ENCODE measurements at regions not wholly inside any gene's neighbourhood (a gene's known extent, or its start where the extent isn't known, plus 50 kb on each side); places are given as distances from the start of the nearest gene placed in this dataset.
A peak's percentile ranks its signal among the peaks of the same experiment; 100 is the strongest.

DNA sequence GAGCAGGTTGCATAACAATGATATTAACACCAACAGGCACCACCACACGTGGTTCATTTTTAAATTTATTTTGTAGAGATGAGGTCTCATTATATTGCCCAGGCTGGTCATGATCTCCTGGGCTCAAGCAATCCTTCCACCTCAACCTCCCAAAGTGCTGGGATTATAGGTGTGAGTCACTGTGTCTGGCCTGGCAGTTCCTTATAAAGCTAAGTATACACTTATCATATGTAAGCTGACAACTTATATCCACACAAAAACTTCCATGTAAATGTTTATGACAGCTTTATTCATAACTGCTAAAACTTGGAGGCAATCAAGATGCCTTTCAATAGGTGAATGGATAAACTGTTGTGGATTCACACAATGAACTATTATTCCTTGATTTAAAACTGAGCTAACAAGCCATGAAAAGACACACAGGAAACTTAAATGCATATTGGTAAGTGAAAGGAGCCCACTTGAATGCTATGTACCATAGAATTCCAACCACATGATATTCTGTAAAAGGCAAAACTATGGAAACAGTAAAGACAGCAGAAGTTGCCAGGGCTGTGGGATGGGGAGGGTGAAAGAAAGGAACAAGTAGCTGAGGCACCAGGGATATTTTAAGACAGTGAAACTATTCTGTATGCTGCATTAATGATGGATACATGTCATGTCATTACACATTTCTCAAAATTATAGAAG is 156.5 kb upstream of the KCNJ18 start:
- H3K4me1 Mint-ChIP-seq: peaks cover 10 to 16% (median 12%) of the 10 kb centered on the region in 3 donors
- Histone ChIP-seq H3K36me3 (ENCODE audit: insufficient read depth, low read length) (no peaks in the 10 kb centered on the region), H3K27me3 (ENCODE audit: insufficient read depth, low read length, poor library complexity, severe bottlenecking) (no peaks in the 10 kb centered on the region), H3K27ac (ENCODE audit: low read depth, low read length) (no peak overlapping the region), H3K9me3 (ENCODE audit: low read length) (no peaks in the 10 kb centered on the region), H3K4me3 (ENCODE audit: low read length) (no peak overlapping the region), H3K4me1 (ENCODE audit: insufficient read depth, low read length) (peaks cover 12% of the 10 kb centered on the region)
- H3K9me3 Mint-ChIP-seq: peaks cover 3 to 21% (median 10%) of the 10 kb centered on the region in 5 donors
- POLR2A ChIA-PET: no interaction called here
- no peak overlapping the region for H3K4me3 Mint-ChIP-seq
- H3K36me3 Mint-ChIP-seq: peaks cover 11 to 20% (median 16%) of the 10 kb centered on the region in 3 donors
- no peak for DNase-seq
- no peak overlapping the region for H3K27ac Mint-ChIP-seq
- H3K27me3 Mint-ChIP-seq: no peaks in the 10 kb centered on the region
- CTCF ChIA-PET: interaction anchor here (1.0 to 1.3 kb wide), 2 partner anchors 10 to 14 kb away, joined by 4 read pairs; no protein-coding TSS in a partner anchor

- ChIA-PET CTCF (no interaction called here), POLR2A (no interaction called here)
- Histone ChIP-seq H3K27ac (ENCODE audit: low read depth, low read length) (no peak overlapping the region), H3K9me3 (ENCODE audit: low read length) (no peaks in the 10 kb centered on the region), H3K4me3 (ENCODE audit: low read length) (no peak overlapping the region), H3K27me3 (ENCODE audit: insufficient read depth, low read length, poor library complexity, severe bottlenecking) (no peaks in the 10 kb centered on the region), H3K4me1 (ENCODE audit: insufficient read depth, low read length) (peaks cover 12% of the 10 kb centered on the region), H3K36me3 (ENCODE audit: insufficient read depth, low read length) (no peaks in the 10 kb centered on the region)
- Mint-ChIP-seq H3K36me3 (peaks cover 9 to 22% (median 16%) of the 10 kb centered on the region in 3 donors), H3K27ac (no peak overlapping the region), H3K4me3 (no peak overlapping the region), H3K4me1 (peaks cover 10 to 13% (median 12%) of the 10 kb centered on the region in 3 donors), H3K27me3 (no peaks in the 10 kb centered on the region), H3K9me3 (peaks cover 3 to 21% (median 10%) of the 10 kb centered on the region in 5 donors)
- no peak for DNase-seq
These were observed 155.0 kb upstream of the KCNJ18 start for GRCh38 chr17:21537302-21537701.

DNA sequence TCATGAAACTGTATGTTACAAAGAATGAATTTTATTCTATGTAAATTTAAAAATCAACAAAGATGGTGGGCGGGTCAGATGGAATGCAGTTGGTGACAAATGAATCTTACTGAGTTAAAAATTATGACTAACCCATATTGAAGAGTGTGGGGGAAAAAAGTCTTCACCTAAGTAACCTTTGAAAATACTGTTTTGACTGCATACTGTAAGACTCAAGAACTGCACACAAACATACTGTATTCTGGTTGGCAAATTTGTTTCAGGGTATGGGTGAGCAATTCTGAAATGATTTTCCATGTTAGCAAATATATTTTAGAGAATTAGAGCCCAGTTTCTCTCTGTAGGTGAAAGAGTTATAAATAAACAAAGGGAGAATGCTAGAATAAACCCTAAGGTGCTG is 153.7 kb upstream of the KCNJ18 start:
- Mint-ChIP-seq H3K4me1 (peaks cover 0 to 4% (median 0%) of the 10 kb centered on the region in 3 donors), H3K4me3 (no peak overlapping the region), H3K36me3 (peaks cover 11 to 22% (median 16%) of the 10 kb centered on the region in 3 donors), H3K27ac (peak overlapping the region in 1 of 8 donors; percentile 22), H3K27me3 (no peaks in the 10 kb centered on the region), H3K9me3 (peaks cover 3 to 21% (median 10%) of the 10 kb centered on the region in 5 donors)
- ChIA-PET CTCF (no interaction called here), POLR2A (no interaction called here)
- DNase-seq: no peak
- H3K9me3 ChIP-seq (ENCODE audit: low read length): no peaks in the 10 kb centered on the region
- H3K36me3 ChIP-seq (ENCODE audit: insufficient read depth, low read length): no peaks in the 10 kb centered on the region
- H3K4me1 ChIP-seq (ENCODE audit: insufficient read depth, low read length): peaks cover 2% of the 10 kb centered on the region
- no peak overlapping the region for H3K4me3 ChIP-seq (ENCODE audit: low read length)
- no peaks in the 10 kb centered on the region for H3K27me3 ChIP-seq (ENCODE audit: insufficient read depth, low read length, poor library complexity, severe bottlenecking)
- H3K27ac ChIP-seq (ENCODE audit: low read depth, low read length): no peak overlapping the region

DNA sequence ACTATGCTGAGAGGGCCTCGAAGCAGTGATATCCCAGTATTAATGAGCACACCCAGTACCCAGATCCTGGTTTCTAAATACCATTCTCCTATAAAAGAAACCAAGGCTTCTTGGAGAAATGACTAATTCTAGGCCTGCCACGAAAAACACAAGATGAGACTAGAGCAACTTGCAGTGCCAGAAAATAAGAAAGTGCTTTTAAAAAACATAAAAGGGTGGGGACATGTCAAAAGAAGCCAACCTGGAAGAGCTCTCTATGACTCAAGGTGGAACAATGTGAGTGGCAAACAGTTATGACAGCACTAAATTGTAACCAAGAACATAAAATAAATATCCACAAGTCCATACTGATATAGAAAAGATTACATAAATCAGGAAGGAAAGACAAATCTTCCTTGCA is 153.2 kb upstream of the KCNJ18 start:
- Histone ChIP-seq H3K27me3 (ENCODE audit: insufficient read depth, low read length, poor library complexity, severe bottlenecking) (no peaks in the 10 kb centered on the region), H3K27ac (ENCODE audit: low read depth, low read length) (no peak overlapping the region), H3K4me3 (ENCODE audit: low read length) (no peak overlapping the region), H3K4me1 (ENCODE audit: insufficient read depth, low read length) (no peaks in the 10 kb centered on the region), H3K36me3 (ENCODE audit: insufficient read depth, low read length) (no peaks in the 10 kb centered on the region), H3K9me3 (ENCODE audit: low read length) (no peaks in the 10 kb centered on the region)
- ChIA-PET CTCF (no interaction called here), POLR2A (no interaction called here)
- Mint-ChIP-seq H3K4me1 (peaks cover 0 to 2% (median 0%) of the 10 kb centered on the region in 3 donors), H3K27me3 (no peaks in the 10 kb centered on the region), H3K4me3 (no peak overlapping the region), H3K36me3 (peaks cover 13 to 19% (median 16%) of the 10 kb centered on the region in 3 donors), H3K27ac (no peak overlapping the region), H3K9me3 (peaks cover 3 to 21% (median 10%) of the 10 kb centered on the region in 5 donors)
- no peak for DNase-seq

DNA sequence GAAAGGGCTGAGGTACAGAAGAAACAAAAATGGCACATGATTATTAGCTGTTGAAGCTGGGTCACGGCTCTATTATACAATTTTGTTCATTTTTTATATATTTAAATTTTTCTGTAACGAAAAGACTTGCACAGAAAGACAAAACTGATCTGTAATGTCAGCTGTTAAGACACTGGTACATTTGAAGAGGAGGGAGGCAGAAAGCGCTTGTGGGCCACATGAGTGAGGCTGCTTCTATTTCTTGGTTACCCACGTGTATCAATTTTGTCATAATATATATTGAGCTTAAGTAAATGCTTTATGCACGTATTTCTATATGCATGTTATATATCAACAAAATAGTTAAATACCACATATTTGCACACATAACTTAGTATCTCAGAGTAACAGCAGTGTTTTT is 151.8 kb upstream of the KCNJ18 start:
- peaks cover 3 to 21% (median 10%) of the 10 kb centered on the region in 5 donors for H3K9me3 Mint-ChIP-seq
- H3K27me3 Mint-ChIP-seq: peaks cover 0 to 2% of the 10 kb centered on the region in 2 donors
- ChIA-PET CTCF (no interaction called here), POLR2A (no interaction called here)
- no peak overlapping the region for H3K4me3 Mint-ChIP-seq
- H3K36me3 Mint-ChIP-seq: peaks cover 5 to 9% (median 8%) of the 10 kb centered on the region in 3 donors
- Histone ChIP-seq H3K9me3 (ENCODE audit: low read length) (no peaks in the 10 kb centered on the region), H3K36me3 (ENCODE audit: insufficient read depth, low read length) (no peaks in the 10 kb centered on the region), H3K4me1 (ENCODE audit: insufficient read depth, low read length) (no peaks in the 10 kb centered on the region), H3K4me3 (ENCODE audit: low read length) (no peak overlapping the region), H3K27me3 (ENCODE audit: insufficient read depth, low read length, poor library complexity, severe bottlenecking) (no peaks in the 10 kb centered on the region), H3K27ac (ENCODE audit: low read depth, low read length) (no peak overlapping the region)
- no peaks in the 10 kb centered on the region for H3K4me1 Mint-ChIP-seq
- no peak for DNase-seq
- no peak overlapping the region for H3K27ac Mint-ChIP-seq

DNA sequence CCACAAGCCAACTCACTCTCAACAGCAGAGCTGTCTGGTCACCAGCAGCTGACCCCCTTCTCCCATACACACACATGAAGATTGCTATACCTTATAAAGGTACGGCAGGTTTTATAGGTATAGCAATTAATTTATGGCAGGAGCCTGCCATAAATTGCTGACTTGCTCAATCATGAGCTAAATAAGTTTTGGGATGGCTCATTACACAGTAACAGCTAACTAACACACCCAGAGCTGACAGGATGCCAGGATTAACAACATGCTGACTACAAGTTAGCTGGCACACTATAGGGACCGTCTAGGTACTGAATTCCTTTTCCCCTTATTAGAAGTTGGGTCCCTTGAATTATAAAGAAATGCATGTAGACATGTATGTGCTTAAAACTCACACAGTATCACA is 150.3 kb upstream of the KCNJ18 start:
- no peaks in the 10 kb centered on the region for H3K4me1 ChIP-seq (ENCODE audit: insufficient read depth, low read length)
- H3K36me3 ChIP-seq (ENCODE audit: insufficient read depth, low read length): no peaks in the 10 kb centered on the region
- H3K4me3 ChIP-seq (ENCODE audit: low read length): no peak overlapping the region
- Mint-ChIP-seq H3K4me1 (peaks cover 0 to 4% (median 0%) of the 10 kb centered on the region in 3 donors), H3K9me3 (peaks cover 3 to 16% (median 6%) of the 10 kb centered on the region in 5 donors), H3K27ac (peak overlapping the region in 1 of 8 donors; percentile 24), H3K4me3 (peak overlapping the region in 1 of 7 donors; percentile 56), H3K36me3 (peaks cover 4 to 7% (median 7%) of the 10 kb centered on the region in 3 donors), H3K27me3 (peaks cover 0 to 2% of the 10 kb centered on the region in 2 donors)
- H3K27me3 ChIP-seq (ENCODE audit: insufficient read depth, low read length, poor library complexity, severe bottlenecking): no peaks in the 10 kb centered on the region
- ChIA-PET POLR2A (no interaction called here), CTCF (interaction anchor here (1.1 kb wide), 1 partner anchor 9 kb away, joined by 3 read pairs; no protein-coding TSS in a partner anchor)
- H3K27ac ChIP-seq (ENCODE audit: low read depth, low read length): no peak overlapping the region
- no peaks in the 10 kb centered on the region for H3K9me3 ChIP-seq (ENCODE audit: low read length)
- no peak for DNase-seq

DNA sequence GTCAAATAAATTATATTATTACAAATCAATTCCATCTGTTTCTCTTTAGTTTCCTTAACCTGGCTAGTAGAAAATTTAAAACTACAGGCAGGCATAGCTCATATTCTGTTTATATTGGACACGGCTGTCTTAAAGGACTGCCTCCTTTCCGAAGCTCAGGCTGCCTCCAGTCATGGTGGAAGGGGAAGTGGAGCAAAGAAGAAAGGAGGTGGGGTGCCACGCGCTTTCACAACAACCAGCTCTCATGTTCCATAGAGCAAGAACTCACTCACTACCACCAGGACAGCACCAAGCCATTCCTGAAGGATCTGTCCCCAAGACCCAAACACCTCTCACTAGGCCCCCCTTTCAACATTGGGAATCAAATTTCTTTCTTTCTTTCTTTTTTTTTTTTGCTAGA is 149.3 kb upstream of the KCNJ18 start:
- Histone ChIP-seq H3K9me3 (ENCODE audit: low read length) (no peaks in the 10 kb centered on the region), H3K4me1 (ENCODE audit: insufficient read depth, low read length) (no peaks in the 10 kb centered on the region), H3K36me3 (ENCODE audit: insufficient read depth, low read length) (no peaks in the 10 kb centered on the region), H3K4me3 (ENCODE audit: low read length) (no peak overlapping the region), H3K27ac (ENCODE audit: low read depth, low read length) (no peak overlapping the region), H3K27me3 (ENCODE audit: insufficient read depth, low read length, poor library complexity, severe bottlenecking) (no peaks in the 10 kb centered on the region)
- H3K4me1 Mint-ChIP-seq: peaks cover under 1 to 11% (median under 1%) of the 10 kb centered on the region in 3 donors
- H3K9me3 Mint-ChIP-seq: peaks cover 0 to 10% (median 0%) of the 10 kb centered on the region in 5 donors
- POLR2A ChIA-PET: no interaction called here
- H3K27ac Mint-ChIP-seq: no peak overlapping the region
- peaks cover 0 to 2% of the 10 kb centered on the region in 2 donors for H3K27me3 Mint-ChIP-seq
- H3K4me3 Mint-ChIP-seq: no peak overlapping the region
- peaks cover 0 to 4% (median 2%) of the 10 kb centered on the region in 3 donors for H3K36me3 Mint-ChIP-seq
- no peak for DNase-seq
- CTCF ChIA-PET: interaction anchor here (1.1 kb wide), 2 partner anchors 10 to 30 kb away, joined by 3 read pairs; no protein-coding TSS in a partner anchor

DNA sequence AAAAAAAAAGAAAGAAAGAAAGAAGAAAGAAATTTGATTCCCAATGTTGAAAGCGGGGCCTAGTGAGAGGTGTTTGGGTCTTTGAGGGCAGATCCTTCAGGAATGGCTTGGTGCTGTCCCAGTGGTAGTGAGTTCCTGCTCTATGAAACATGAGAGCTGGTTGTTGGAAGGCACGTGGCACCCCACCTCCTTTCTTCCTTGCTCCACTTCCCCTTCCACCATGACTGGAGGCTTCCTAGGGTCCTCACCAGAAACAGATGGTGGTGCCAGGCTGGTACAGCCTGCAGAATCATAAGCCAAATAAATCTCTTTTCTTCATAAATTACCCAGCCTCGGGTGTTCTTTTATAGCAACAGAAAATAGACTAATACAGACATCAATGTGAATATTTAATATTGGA is 147.3 kb upstream of the KCNJ18 start:
- Mint-ChIP-seq H3K27ac (peak overlapping the region in 1 of 8 donors; percentile 55), H3K36me3 (peaks cover 0 to 4% (median 3%) of the 10 kb centered on the region in 3 donors), H3K4me1 (peaks cover 14 to 29% (median 21%) of the 10 kb centered on the region in 3 donors), H3K9me3 (no peaks in the 10 kb centered on the region), H3K27me3 (peaks cover 4 to 8% of the 10 kb centered on the region in 2 donors), H3K4me3 (no peak overlapping the region)
- DNase-seq: no peak
- H3K9me3 ChIP-seq (ENCODE audit: low read length): no peaks in the 10 kb centered on the region
- H3K36me3 ChIP-seq (ENCODE audit: insufficient read depth, low read length): no peaks in the 10 kb centered on the region
- H3K27ac ChIP-seq (ENCODE audit: low read depth, low read length): no peak overlapping the region
- peaks cover 1% of the 10 kb centered on the region for H3K27me3 ChIP-seq (ENCODE audit: insufficient read depth, low read length, poor library complexity, severe bottlenecking)
- H3K4me3 ChIP-seq (ENCODE audit: low read length): no peak overlapping the region
- H3K4me1 ChIP-seq (ENCODE audit: insufficient read depth, low read length): peaks cover 11% of the 10 kb centered on the region
- POLR2A ChIA-PET: no interaction called here
- CTCF ChIA-PET: interaction anchor here (1.0 kb wide), 1 partner anchor 9 kb away, joined by 4 read pairs; no protein-coding TSS in a partner anchor

Measured in CD8-positive, alpha-beta memory T cell (primary cell).